Mucosa of rectum (tissue), 2 donors: ENCODE measurements at regions not wholly inside any gene's neighbourhood (a gene's known extent, or its start where the extent isn't known, plus 50 kb on each side); places are given as distances from the start of the nearest gene placed in this dataset.
"Not testable (repeated sequence)": the region's sequence is repeated elsewhere in the genome, so short reads cannot be mapped to it uniquely, and the experiment has no call there.

ENCODE experiments used
- H3K27ac ChIP-seq, 2 donors: one replicate each; pipeline ENCODE4 v1.7.0; 2013; ENCODE audit warnings: inconsistent platforms in 2 of 2, low read depth in 2 of 2, low read length in 2 of 2
- H3K27me3 ChIP-seq, 2 donors: one replicate each; pipeline ENCODE4 v1.7.0; 2013; ENCODE audit warnings: low read length in 2 of 2; ENCODE audit not compliant: control insufficient read depth in 2 of 2, insufficient read depth in 2 of 2
- H3K36me3 ChIP-seq, 2 donors: one replicate each; pipeline ENCODE4 v1.7.0; 2013; ENCODE audit warnings: low read length in 2 of 2; ENCODE audit not compliant: control insufficient read depth in 2 of 2, insufficient read depth in 2 of 2
- H3K4me1 ChIP-seq, 2 donors: one replicate each; pipeline ENCODE4 v1.7.0; 2013; ENCODE audit warnings: low read length in 2 of 2, mild to moderate bottlenecking in 1 of 2; ENCODE audit not compliant: control insufficient read depth in 2 of 2, insufficient read depth in 2 of 2
- H3K4me3 ChIP-seq, 2 donors: one replicate each; pipeline ENCODE4 v1.7.0; 2013; ENCODE audit warnings: low read length in 2 of 2
- H3K9ac ChIP-seq, 2 donors: one replicate each; pipeline ENCODE4 v1.7.0; 2013; ENCODE audit warnings: low read length in 2 of 2, low read depth in 1 of 2, mild to moderate bottlenecking in 1 of 2
- H3K9me3 ChIP-seq, 2 donors: one replicate each; pipeline ENCODE4 v1.7.0; 2013; ENCODE audit warnings: low read length in 2 of 2; ENCODE audit not compliant: control insufficient read depth in 2 of 2
- donor health status: healthy.
- donor health status: Normal muscosa, but diverticular disease.

DNA sequence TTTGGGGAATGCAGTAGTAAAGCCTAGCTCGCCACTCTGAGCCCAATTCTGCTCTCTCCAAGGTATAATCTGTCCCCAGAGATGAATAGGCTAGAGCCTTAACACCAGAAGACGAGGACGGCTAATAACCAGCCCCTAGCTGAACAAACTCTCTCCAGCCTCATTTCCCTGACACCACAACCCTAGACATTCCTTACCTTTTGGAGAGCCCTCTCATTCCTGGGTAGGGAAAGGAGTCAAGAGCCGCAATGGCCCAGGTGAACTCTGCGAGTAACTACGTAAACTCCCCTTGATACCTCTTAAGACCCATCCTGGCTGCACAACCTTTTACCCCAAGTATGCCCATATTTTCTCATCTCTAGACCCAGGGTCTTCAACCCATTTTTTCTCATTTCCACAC lies 722.9 kb downstream of the BCL11A start:
- H3K4me1 ChIP-seq, result no peaks in the 10 kb centered on the region
- H3K9ac ChIP-seq, result no peak overlapping the region
- H3K27me3 ChIP-seq, result no peaks in the 10 kb centered on the region
- H3K27ac ChIP-seq, result no peak overlapping the region
- H3K4me3 ChIP-seq, result no peak overlapping the region
- no peaks in the 10 kb centered on the region for H3K36me3 ChIP-seq
- H3K9me3 ChIP-seq, result no peaks in the 10 kb centered on the region

DNA sequence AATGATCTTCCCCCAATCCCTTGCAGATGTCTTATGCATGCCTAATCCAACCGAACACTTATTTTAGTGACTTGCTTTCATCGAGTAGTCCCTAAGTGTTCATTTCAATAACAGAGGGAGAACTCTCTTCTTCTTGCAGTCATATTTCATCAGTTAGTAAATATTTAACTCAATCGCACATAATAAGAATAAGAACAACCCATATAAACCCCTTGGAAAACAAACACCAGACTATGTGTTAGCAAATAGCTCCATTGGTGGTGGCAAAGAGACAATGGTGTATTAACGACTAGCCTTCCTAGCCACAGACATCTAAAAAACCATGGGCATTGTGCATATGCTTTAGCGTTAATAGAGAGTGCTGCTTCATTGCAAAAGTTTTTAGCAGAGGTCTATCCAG lies 725.8 kb downstream of the BCL11A start:
- Histone ChIP-seq H3K9me3 (no peaks in the 10 kb centered on the region), H3K4me3 (no peak overlapping the region), H3K9ac (no peak overlapping the region), H3K27ac (no peak overlapping the region), H3K4me1 (no peaks in the 10 kb centered on the region), H3K27me3 (no peaks in the 10 kb centered on the region), H3K36me3 (no peaks in the 10 kb centered on the region)

DNA sequence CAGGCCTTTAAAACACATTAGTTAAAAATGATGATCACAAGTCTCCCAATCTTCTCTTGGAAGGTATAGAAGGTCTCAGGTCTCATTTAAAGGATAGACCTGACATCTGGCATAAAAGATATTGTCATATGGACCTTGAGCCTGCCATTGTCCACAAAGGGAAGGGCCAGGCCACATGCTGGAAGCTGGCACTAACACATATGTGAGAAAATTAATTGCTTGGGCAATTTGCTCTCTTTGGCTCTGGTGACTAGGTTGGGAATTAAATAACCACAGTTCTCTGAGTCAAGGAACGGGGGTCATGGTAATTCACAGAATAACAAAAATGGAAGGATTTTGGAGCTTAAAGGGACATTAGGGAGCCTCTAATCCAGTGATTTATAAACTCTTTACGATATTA lies 727.3 kb downstream of the BCL11A start:
- Histone ChIP-seq H3K9me3 (no peaks in the 10 kb centered on the region), H3K27ac (no peak overlapping the region), H3K4me1 (no peaks in the 10 kb centered on the region), H3K27me3 (no peaks in the 10 kb centered on the region), H3K4me3 (no peak overlapping the region), H3K9ac (no peak overlapping the region), H3K36me3 (no peaks in the 10 kb centered on the region)

GRCh38 chr2:59824314-59824713 lies 729.1 kb downstream of the BCL11A start:
- no peaks in the 10 kb centered on the region for H3K9me3 ChIP-seq
- H3K27me3 ChIP-seq, result no peaks in the 10 kb centered on the region
- H3K9ac ChIP-seq, result no peak overlapping the region
- H3K4me3 ChIP-seq, result no peak overlapping the region
- no peak overlapping the region for H3K27ac ChIP-seq
- no peaks in the 10 kb centered on the region for H3K4me1 ChIP-seq
- no peaks in the 10 kb centered on the region for H3K36me3 ChIP-seq

DNA sequence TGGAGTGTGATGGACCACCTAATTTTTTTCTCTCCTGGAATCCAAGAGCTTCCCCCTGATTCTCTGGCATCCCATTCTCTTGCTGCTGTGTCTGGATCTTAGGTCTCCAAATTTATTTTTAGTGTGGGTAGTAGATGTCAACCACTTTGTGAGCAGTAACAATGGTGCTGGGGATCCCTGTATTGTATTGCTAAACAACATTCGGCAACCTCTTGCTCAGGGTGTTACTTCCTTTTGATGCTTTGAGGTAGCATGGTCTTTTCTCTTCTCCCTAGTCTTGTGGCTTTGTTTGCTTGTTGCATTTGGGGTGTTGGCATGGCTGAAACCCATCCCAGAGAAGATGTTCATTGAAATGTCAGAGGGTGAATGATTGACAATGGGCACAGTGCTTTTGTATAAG lies 737.4 kb downstream of the BCL11A start:
- no peaks in the 10 kb centered on the region for H3K9me3 ChIP-seq
- no peak overlapping the region for H3K9ac ChIP-seq
- no peaks in the 10 kb centered on the region for H3K36me3 ChIP-seq
- H3K27me3 ChIP-seq, result no peaks in the 10 kb centered on the region
- no peaks in the 10 kb centered on the region for H3K4me1 ChIP-seq
- no peak overlapping the region for H3K4me3 ChIP-seq
- H3K27ac ChIP-seq, result no peak overlapping the region

DNA sequence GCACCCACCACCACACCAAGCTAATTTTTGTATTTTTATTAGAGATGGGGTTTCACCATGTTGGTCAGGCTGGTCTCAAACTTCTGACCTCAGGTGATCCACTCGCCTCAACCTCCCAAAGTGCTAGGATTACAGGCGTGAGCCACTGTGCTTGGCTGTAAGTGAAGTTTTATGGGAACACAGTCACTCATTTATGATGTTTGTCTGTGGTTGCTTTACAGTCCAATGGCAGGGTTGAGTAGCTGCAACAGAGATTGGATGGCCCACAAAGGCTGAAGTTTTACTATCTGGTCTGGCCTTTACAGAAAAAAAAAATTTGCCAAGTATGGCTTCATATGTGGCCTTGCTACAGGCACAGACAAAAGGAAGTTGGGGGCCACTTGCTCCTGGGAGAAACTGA lies 743.2 kb downstream of the BCL11A start:
- not testable (repeated sequence) for H3K9me3 ChIP-seq

DNA sequence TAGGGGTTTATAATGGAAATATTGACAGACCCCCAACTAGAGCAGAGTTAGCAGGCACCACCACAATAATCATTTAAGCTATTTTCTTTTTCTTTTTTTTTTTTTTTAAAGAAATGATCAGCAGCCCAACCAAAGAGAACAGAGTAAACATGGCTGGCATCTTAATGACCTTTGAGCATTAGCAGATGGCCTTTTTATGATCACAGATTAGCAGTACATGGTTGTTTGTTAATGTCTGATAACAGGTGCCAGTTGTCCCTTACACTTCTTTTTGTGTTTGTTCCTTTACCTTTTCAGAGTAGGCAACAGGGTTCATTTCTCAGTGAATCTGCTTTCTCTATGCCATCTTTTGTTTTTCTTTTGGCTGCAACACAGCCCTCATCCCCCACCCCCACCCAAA lies 747.0 kb downstream of the BCL11A start:
- no peaks in the 10 kb centered on the region for H3K9me3 ChIP-seq
- no peak overlapping the region for H3K27ac ChIP-seq
- H3K36me3 ChIP-seq, result no peaks in the 10 kb centered on the region
- no peaks in the 10 kb centered on the region for H3K27me3 ChIP-seq
- H3K4me1 ChIP-seq, result no peaks in the 10 kb centered on the region
- no peak overlapping the region for H3K4me3 ChIP-seq
- H3K9ac ChIP-seq, result no peak overlapping the region

More for the DNA sequence above, 743.2 kb downstream of the BCL11A start:
- H3K4me1 ChIP-seq, H3K27ac ChIP-seq, H3K9ac ChIP-seq, H3K27me3 ChIP-seq, H3K36me3 ChIP-seq, H3K4me3 ChIP-seq: not testable (repeated sequence)

- H3K27ac ChIP-seq, result no peak overlapping the region
- no peaks in the 10 kb centered on the region for H3K9me3 ChIP-seq
- H3K4me3 ChIP-seq, result no peak overlapping the region
- no peaks in the 10 kb centered on the region for H3K4me1 ChIP-seq
- no peaks in the 10 kb centered on the region for H3K27me3 ChIP-seq
- H3K9ac ChIP-seq, result no peak overlapping the region
- H3K36me3 ChIP-seq, result no peaks in the 10 kb centered on the region
These were observed 748.7 kb downstream of the BCL11A start for GRCh38 chr2:59804732-59805131.

DNA sequence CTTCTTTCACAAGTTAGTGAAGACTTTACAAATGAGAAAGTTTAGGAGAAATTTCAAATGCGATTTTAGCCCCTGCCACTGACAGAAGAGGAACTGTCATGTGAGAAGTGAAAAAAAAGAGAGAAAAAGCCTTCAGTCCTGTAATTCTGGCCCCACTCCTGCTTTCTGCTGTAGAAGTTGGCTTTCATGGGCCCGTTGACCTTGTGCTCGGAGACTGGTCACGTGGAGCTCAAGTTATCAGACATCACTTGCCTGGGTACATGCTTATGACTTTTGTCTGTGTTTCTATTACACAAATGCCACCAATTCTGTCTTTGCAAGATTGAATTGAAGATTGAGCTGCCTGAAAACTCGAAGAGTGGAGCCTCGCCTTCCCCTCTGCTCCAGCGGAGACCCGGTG lies 749.9 kb downstream of the BCL11A start:
- Histone ChIP-seq H3K36me3 (no peaks in the 10 kb centered on the region), H3K27me3 (no peaks in the 10 kb centered on the region), H3K4me1 (no peaks in the 10 kb centered on the region), H3K9me3 (no peaks in the 10 kb centered on the region), H3K27ac (no peak overlapping the region), H3K4me3 (no peak overlapping the region), H3K9ac (no peak overlapping the region)

DNA sequence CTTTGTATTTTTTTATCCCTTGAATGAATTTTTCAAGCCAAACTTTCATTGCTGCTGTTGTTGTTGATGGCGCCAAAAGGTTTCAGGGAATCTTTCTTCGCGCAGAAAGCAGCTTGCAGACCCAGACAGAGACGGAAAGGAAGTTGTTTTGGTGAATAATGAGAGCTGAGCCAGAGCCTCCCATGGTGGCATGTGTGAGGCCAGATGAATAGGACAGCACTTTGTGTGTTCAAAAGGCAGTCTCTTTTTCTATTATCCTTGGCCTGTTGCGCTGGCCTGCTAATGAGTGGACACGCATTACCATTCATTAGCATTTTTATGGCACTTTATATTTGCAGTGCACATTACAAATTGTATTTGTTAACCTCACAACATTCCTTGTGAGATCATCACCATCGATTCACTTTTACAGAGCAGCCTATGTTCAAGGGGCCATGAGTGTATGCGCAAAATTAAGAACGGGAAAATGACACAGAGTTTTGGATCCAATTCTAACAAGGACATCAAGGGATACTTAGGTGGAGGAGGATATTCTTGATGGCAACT lies 754.7 kb downstream of the BCL11A start:
- no peak overlapping the region for H3K27ac ChIP-seq
- H3K9ac ChIP-seq, result no peak overlapping the region
- H3K27me3 ChIP-seq, result no peaks in the 10 kb centered on the region
- no peak overlapping the region for H3K4me3 ChIP-seq
- no peaks in the 10 kb centered on the region for H3K36me3 ChIP-seq
- H3K9me3 ChIP-seq, result no peaks in the 10 kb centered on the region
- H3K4me1 ChIP-seq, result no peaks in the 10 kb centered on the region

- Histone ChIP-seq H3K9ac (no peak overlapping the region), H3K4me3 (no peak overlapping the region), H3K27ac (no peak overlapping the region), H3K36me3 (no peaks in the 10 kb centered on the region), H3K4me1 (no peaks in the 10 kb centered on the region), H3K9me3 (no peaks in the 10 kb centered on the region), H3K27me3 (no peaks in the 10 kb centered on the region)
These were observed 762.3 kb downstream of the BCL11A start for GRCh38 chr2:59791004-59791618.
